IMR-90 (cell line): ENCODE measurements at regions not wholly inside any gene's neighbourhood (a gene's known extent, or its start where the extent isn't known, plus 50 kb on each side); places are given as distances from the start of the nearest gene placed in this dataset.

ENCODE experiments used
- ATAC-seq: fragments of 200-7000 bp; cut with Tn5 transposase; 2 replicates; pipeline ENCODE4 v1.9.1; 2020; ENCODE audit warnings: low read depth, mild to moderate bottlenecking, moderate library complexity
- BruUV-seq: library from RNA; stranded (reverse); fragments of 400-500 nt; replicated peaks from 2 replicates; lab custom pipeline; 2021; lab: Mats Ljungman, UMichigan
- CTCF ChIA-PET: fragments of 300-600 bp; formaldehyde crosslinking; extraction: SDS; loops from one replicate; lab custom pipeline; 2021; ENCODE audit warnings: antibody characterized with exemption; lab: Yijun Ruan, JAX
- POLR2A ChIA-PET: fragments of 300-600 bp; sonication (Branson Sonifier 250); formaldehyde crosslinking; loops from one replicate; lab custom pipeline; 2022; ENCODE audit warnings: antibody characterized with exemption; ENCODE audit not compliant: unreplicated experiment; lab: Charles Lee
- DNase-seq: peaks from one replicate; pipeline ENCODE4 v3.0.0; 2013
- H2AFZ ChIP-seq: replicated peaks from 2 replicates; pipeline ENCODE3; 2013; ENCODE audit warnings: low read length, mild to moderate bottlenecking; ENCODE audit not compliant: poor library complexity
- H2AK5ac ChIP-seq: 2 replicates; pipeline ENCODE4 v1.6.1; 2013; ENCODE audit warnings: low read depth, low read length, inconsistent platforms
- H2AK9ac ChIP-seq: replicated peaks from 2 replicates; pipeline ENCODE3; 2013; ENCODE audit warnings: mild to moderate bottlenecking, low read depth, low read length, moderate library complexity; ENCODE audit not compliant: poor library complexity
- H2BK120ac ChIP-seq: 2 replicates; pipeline ENCODE4 v1.6.1; 2013; ENCODE audit warnings: low read depth, low read length, inconsistent platforms
- H2BK15ac ChIP-seq: 3 replicates; pipeline ENCODE4 v1.6.1; 2013; ENCODE audit warnings: low read depth, low read length, inconsistent platforms
- H2BK20ac ChIP-seq: 2 replicates; pipeline ENCODE4 v1.6.1; 2013; ENCODE audit warnings: low read depth, mild to moderate bottlenecking, inconsistent platforms, low read length, moderate library complexity
- H2BK5ac ChIP-seq: 2 replicates; pipeline ENCODE4 v1.6.1; 2013; ENCODE audit warnings: mild to moderate bottlenecking, low read depth, low read length, inconsistent platforms; ENCODE audit not compliant: poor library complexity, severe bottlenecking
- H3K14ac ChIP-seq: replicated peaks from 2 replicates; pipeline ENCODE4 v1.6.1; 2013; ENCODE audit warnings: low read depth, low read length, inconsistent platforms
- H3K18ac ChIP-seq: 2 replicates; pipeline ENCODE4 v1.6.1; 2013; ENCODE audit warnings: low read depth, low read length, control low read depth
- H3K23ac ChIP-seq: 2 replicates; pipeline ENCODE4 v1.6.1; 2013; ENCODE audit warnings: low read depth, low read length, inconsistent platforms
- H3K27ac ChIP-seq: 2 replicates; pipeline ENCODE4 v1.5.1; 2013; ENCODE audit warnings: mild to moderate bottlenecking, control low read depth, low read length; ENCODE audit not compliant: insufficient read depth
- H3K27me3 ChIP-seq: 2 replicates; pipeline ENCODE4 v1.6.1; 2013; ENCODE audit warnings: low read length; ENCODE audit not compliant: control insufficient read depth, insufficient read depth
- H3K36me3 ChIP-seq: 2 replicates; pipeline ENCODE4 v1.6.1; 2013; ENCODE audit warnings: low read length, mixed read lengths; ENCODE audit not compliant: control insufficient read depth, insufficient read depth
- H3K4ac ChIP-seq: 2 replicates; pipeline ENCODE4 v1.6.1; 2013; ENCODE audit warnings: low read depth, low read length, inconsistent platforms
- H3K4me1 ChIP-seq: 2 replicates; pipeline ENCODE4 v1.6.1; 2013; ENCODE audit warnings: low read length, mixed read lengths; ENCODE audit not compliant: control insufficient read depth, insufficient read depth
- H3K4me2 ChIP-seq: 2 replicates; pipeline ENCODE4 v1.6.1; 2013; ENCODE audit warnings: low read depth, mild to moderate bottlenecking, control low read depth, low read length, moderate library complexity
- H3K4me3 ChIP-seq: 2 replicates; pipeline ENCODE4 v1.5.1; 2013; ENCODE audit warnings: low read depth, mild to moderate bottlenecking, control low read depth, low read length, moderate library complexity; ENCODE audit not compliant: insufficient read depth
- H3K56ac ChIP-seq: 2 replicates; pipeline ENCODE4 v1.6.1; 2013; ENCODE audit warnings: low read length, inconsistent platforms; ENCODE audit not compliant: insufficient read depth; ENCODE audit errors: extremely low read depth
- H3K79me1 ChIP-seq, 2 experiments: 2 replicates each; pipeline ENCODE4 v1.6.1; 2013; ENCODE audit warnings: low read length in 2 of 2, inconsistent platforms in 1 of 2, low read depth in 1 of 2
- H3K9ac ChIP-seq: 2 replicates; pipeline ENCODE4 v1.6.1; 2013; ENCODE audit warnings: low read depth, low read length, control low read depth
- H3K9me1 ChIP-seq: 2 replicates; pipeline ENCODE4 v1.6.1; 2013; ENCODE audit warnings: low read length, inconsistent platforms; ENCODE audit not compliant: insufficient read depth
- H3K9me3 ChIP-seq: 2 replicates; pipeline ENCODE4 v1.6.1; 2013; ENCODE audit warnings: low read length; ENCODE audit not compliant: control insufficient read depth, insufficient read depth
- H4K20me1 ChIP-seq: 2 replicates; pipeline ENCODE4 v1.6.1; 2013; ENCODE audit warnings: low read length, inconsistent platforms; ENCODE audit not compliant: insufficient read depth
- H4K5ac ChIP-seq: 2 replicates; pipeline ENCODE4 v1.6.1; 2013; ENCODE audit warnings: mild to moderate bottlenecking, low read depth, low read length, control low read depth
- H4K8ac ChIP-seq, 2 experiments: 2 replicates each; pipeline ENCODE4 v1.6.1; 2013; ENCODE audit warnings: low read depth in 2 of 2, low read length in 2 of 2, control low read depth in 1 of 2, inconsistent platforms in 1 of 2
- H4K91ac ChIP-seq: 2 replicates; pipeline ENCODE4 v1.6.1; 2013; ENCODE audit warnings: low read depth, low read length, inconsistent platforms; ENCODE audit not compliant: insufficient read depth
- BHLHE40 ChIP-seq: fragments of 150-350 bp; IDR thresholded peaks from 2 replicates; pipeline ENCODE4 v1.6.1; 2016; ENCODE audit warnings: mild to moderate bottlenecking, low read depth, low read length
- CEBPB ChIP-seq: IDR thresholded peaks from 2 replicates; pipeline ENCODE4 v1.6.1; 2012; ENCODE audit warnings: low read depth, low read length, improper control_type of control experiment
- CHD1 ChIP-seq: IDR thresholded peaks from 2 replicates; pipeline ENCODE4 v1.6.1; 2012; ENCODE audit warnings: low read depth, low read length, improper control_type of control experiment
- FOS ChIP-seq: fragments of 150-350 bp; IDR thresholded peaks from 2 replicates; pipeline ENCODE4 v1.6.1; 2016; ENCODE audit warnings: low read depth, low read length
- MAFK ChIP-seq: IDR thresholded peaks from 2 replicates; pipeline ENCODE4 v1.6.1; 2012; ENCODE audit warnings: low read depth, low read length, improper control_type of control experiment
- MAZ ChIP-seq: IDR thresholded peaks from 2 replicates; pipeline ENCODE4 v1.6.1; 2012; ENCODE audit warnings: low read depth, mild to moderate bottlenecking, low read length, improper control_type of control experiment, moderate library complexity, borderline replicate concordance
- MXI1 ChIP-seq: IDR thresholded peaks from 2 replicates; pipeline ENCODE4 v1.6.1; 2012; ENCODE audit warnings: low read depth, mild to moderate bottlenecking, low read length, moderate library complexity, borderline replicate concordance
- NFE2L2 ChIP-seq: fragments of 150-350 bp; IDR thresholded peaks from 2 replicates; pipeline ENCODE4 v1.6.1; 2016; ENCODE audit warnings: low read depth, mild to moderate bottlenecking, low read length
- POLR2A ChIP-seq: IDR thresholded peaks from 2 replicates; pipeline ENCODE4 v1.6.1; 2012; ENCODE audit warnings: mild to moderate bottlenecking, low read depth, low read length
- RAD21 ChIP-seq: IDR thresholded peaks from 2 replicates; pipeline ENCODE4 v1.6.1; 2012; ENCODE audit warnings: low read length, improper control_type of control experiment
- RCOR1 ChIP-seq: IDR thresholded peaks from 2 replicates; pipeline ENCODE4 v1.6.1; 2012; ENCODE audit warnings: mild to moderate bottlenecking, low read length, improper control_type of control experiment; ENCODE audit not compliant: insufficient replicate concordance
- RFX5 ChIP-seq: IDR thresholded peaks from 2 replicates; pipeline ENCODE4 v1.8.0; 2012; ENCODE audit warnings: low read depth, mild to moderate bottlenecking, low read length, moderate library complexity
- SMC3 ChIP-seq: fragments of 150-350 bp; IDR thresholded peaks from 2 replicates; pipeline ENCODE4 v1.6.1; 2016; ENCODE audit warnings: low read depth, mild to moderate bottlenecking, antibody characterized with exemption, low read length, moderate library complexity
- WGBS, 2 experiments: methylation state at CpG; one replicate each; pipeline versions ENCODE4 v1.1.5 to v1.1.7; 2013; ENCODE audit warnings: missing lambda C conversion rate in 2 of 2; ENCODE audit not compliant: insufficient read length in 1 of 2; ENCODE audit errors: extremely low coverage in 2 of 2; 5-methylcytosine and 5-hydroxymethylcytosine counted together
- dilution Hi-C: fragments of 300-500 bp; cut with HindIII; formaldehyde crosslinking; loops from one replicate; pipeline ENCODE4 v1.14.3; 2018; ENCODE audit warnings: low sequenced_read_pairs; ENCODE audit not compliant: unreplicated experiment
- in situ Hi-C: fragments of 300-500 bp; cut with MboI; formaldehyde crosslinking; loops from 3 replicates; pipeline ENCODE4 v1.14.3; 2019; ENCODE audit warnings: low sequenced_read_pairs, inconsistent platforms, mixed read lengths
- intact Hi-C: fragments of 100-400 bp; cut with micrococcal nuclease; formaldehyde crosslinking; loops from 2 replicates; pipeline ENCODE4 v1.10.0; 2022
- TF ChIP-seq, protein P1 (sequence below): fragments of 150-350 bp; IDR thresholded peaks from 2 replicates; pipeline ENCODE4 v1.6.1; 2016; ENCODE audit warnings: low read depth, mild to moderate bottlenecking, low read length, moderate library complexity, borderline replicate concordance
- TF ChIP-seq, protein P2 (sequence below): conservative IDR thresholded peaks from 2 replicates; pipeline ENCODE4 v1.5.1; 2012; ENCODE audit warnings: mild to moderate bottlenecking, low read depth, low read length, improper control_type of control experiment
- TF ChIP-seq, protein P3 (sequence below): fragments of 150-350 bp; IDR thresholded peaks from 2 replicates; pipeline ENCODE4 v1.6.1; 2017; ENCODE audit warnings: mild to moderate bottlenecking, antibody characterized with exemption, low read length, low read depth

DNA sequence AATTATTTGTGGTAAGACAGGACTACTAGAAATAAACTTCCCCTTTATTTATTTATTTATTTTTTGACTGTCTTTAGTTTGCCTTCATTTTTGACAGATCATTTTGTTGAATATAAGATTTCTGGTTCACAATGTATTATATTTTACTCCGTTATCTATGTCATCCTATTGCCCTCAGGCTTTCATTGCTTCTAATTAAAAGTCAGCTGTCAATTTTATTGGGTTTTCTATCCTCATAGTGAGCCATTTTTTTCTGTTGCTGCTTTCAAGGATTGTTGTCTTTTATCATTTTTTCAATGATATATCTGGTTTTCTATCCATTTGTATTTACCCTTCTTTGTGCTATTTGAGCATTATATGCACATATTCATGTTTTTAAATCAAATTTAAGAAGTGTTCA, 866.2 kb downstream of the LRRIQ3 start:
- no peak overlapping the region for H3K18ac ChIP-seq
- no peak overlapping the region for H2BK20ac ChIP-seq
- TF ChIP-seq CHD1 (no peak), NFE2L2 (no peak), BHLHE40 (no peak), MXI1 (no peak), CEBPB (no peak), RFX5 (no peak), SMC3 (no peak), POLR2A (no peak), RCOR1 (no peak), RAD21 (no peak), MAZ (no peak), FOS (no peak), MAFK (no peak)
- TF ChIP-seq, protein P1, sequence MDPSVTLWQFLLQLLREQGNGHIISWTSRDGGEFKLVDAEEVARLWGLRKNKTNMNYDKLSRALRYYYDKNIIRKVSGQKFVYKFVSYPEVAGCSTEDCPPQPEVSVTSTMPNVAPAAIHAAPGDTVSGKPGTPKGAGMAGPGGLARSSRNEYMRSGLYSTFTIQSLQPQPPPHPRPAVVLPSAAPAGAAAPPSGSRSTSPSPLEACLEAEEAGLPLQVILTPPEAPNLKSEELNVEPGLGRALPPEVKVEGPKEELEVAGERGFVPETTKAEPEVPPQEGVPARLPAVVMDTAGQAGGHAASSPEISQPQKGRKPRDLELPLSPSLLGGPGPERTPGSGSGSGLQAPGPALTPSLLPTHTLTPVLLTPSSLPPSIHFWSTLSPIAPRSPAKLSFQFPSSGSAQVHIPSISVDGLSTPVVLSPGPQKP = no peak
- TF ChIP-seq, protein P2, sequence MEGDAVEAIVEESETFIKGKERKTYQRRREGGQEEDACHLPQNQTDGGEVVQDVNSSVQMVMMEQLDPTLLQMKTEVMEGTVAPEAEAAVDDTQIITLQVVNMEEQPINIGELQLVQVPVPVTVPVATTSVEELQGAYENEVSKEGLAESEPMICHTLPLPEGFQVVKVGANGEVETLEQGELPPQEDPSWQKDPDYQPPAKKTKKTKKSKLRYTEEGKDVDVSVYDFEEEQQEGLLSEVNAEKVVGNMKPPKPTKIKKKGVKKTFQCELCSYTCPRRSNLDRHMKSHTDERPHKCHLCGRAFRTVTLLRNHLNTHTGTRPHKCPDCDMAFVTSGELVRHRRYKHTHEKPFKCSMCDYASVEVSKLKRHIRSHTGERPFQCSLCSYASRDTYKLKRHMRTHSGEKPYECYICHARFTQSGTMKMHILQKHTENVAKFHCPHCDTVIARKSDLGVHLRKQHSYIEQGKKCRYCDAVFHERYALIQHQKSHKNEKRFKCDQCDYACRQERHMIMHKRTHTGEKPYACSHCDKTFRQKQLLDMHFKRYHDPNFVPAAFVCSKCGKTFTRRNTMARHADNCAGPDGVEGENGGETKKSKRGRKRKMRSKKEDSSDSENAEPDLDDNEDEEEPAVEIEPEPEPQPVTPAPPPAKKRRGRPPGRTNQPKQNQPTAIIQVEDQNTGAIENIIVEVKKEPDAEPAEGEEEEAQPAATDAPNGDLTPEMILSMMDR = no peak
- TF ChIP-seq, protein P3, sequence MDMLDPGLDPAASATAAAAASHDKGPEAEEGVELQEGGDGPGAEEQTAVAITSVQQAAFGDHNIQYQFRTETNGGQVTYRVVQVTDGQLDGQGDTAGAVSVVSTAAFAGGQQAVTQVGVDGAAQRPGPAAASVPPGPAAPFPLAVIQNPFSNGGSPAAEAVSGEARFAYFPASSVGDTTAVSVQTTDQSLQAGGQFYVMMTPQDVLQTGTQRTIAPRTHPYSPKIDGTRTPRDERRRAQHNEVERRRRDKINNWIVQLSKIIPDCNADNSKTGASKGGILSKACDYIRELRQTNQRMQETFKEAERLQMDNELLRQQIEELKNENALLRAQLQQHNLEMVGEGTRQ = no peak
- H2BK120ac ChIP-seq = no peak overlapping the region
- H3K14ac ChIP-seq = no peak overlapping the region
- no peak overlapping the region for H2AFZ ChIP-seq
- H3K23ac ChIP-seq = no peak overlapping the region
- H3K4ac ChIP-seq = no peak overlapping the region
- H2AK5ac ChIP-seq = no peak overlapping the region
- no peaks in the 10 kb centered on the region for H3K9me1 ChIP-seq
- POLR2A ChIA-PET = no interaction called here
- H3K79me1 ChIP-seq = no peaks in the 10 kb centered on the region
- no peaks in the 10 kb centered on the region for H4K20me1 ChIP-seq
- H3K9ac ChIP-seq = no peak overlapping the region
- BruUV-seq = no TSS peak
- H3K27me3 ChIP-seq = no peaks in the 10 kb centered on the region
- H3K4me3 ChIP-seq = no peak overlapping the region
- intact Hi-C loops = no loop called here
- dilution Hi-C loops = no loop called here
- no CpG with 5 or more reads among the region's 1 CpG for WGBS, 2 experiments
- CTCF ChIA-PET = no interaction called here
- no peak overlapping the region for H3K27ac ChIP-seq
- no peak overlapping the region for H4K91ac ChIP-seq
- H4K5ac ChIP-seq = no peak overlapping the region
- no peak overlapping the region for H2BK15ac ChIP-seq
- H3K4me2 ChIP-seq = no peak overlapping the region
- H3K9me3 ChIP-seq = peaks cover 12% of the 10 kb centered on the region
- H4K8ac ChIP-seq = no peak overlapping the region
- H2AK9ac ChIP-seq = no peak overlapping the region
- no peaks in the 10 kb centered on the region for H3K4me1 ChIP-seq
- DNase-seq = no peak
- in situ Hi-C loops = no loop called here
- no peaks in the 10 kb centered on the region for H3K36me3 ChIP-seq
- H3K56ac ChIP-seq = no peak overlapping the region
- H2BK5ac ChIP-seq = no peak overlapping the region
- ATAC-seq = no peak
